HepG2 (cell line): ENCODE measurements at regions not wholly inside any gene's neighbourhood (a gene's known extent, or its start where the extent isn't known, plus 50 kb on each side); places are given as distances from the start of the nearest gene placed in this dataset.
A peak's percentile ranks its signal among the peaks of the same experiment; 100 is the strongest.

Experiments used
- ATAC-seq: fragments of 200-7000 bp; cut with Tn5 transposase; 3 replicates; pipeline ENCODE4 v1.9.1; 2020; ENCODE audit warnings: mild to moderate bottlenecking, moderate library complexity
- BruUV-seq: library from RNA; stranded (reverse); fragments of 400-500 nt; replicated peaks from 2 replicates; lab custom pipeline; 2021; lab: Mats Ljungman, UMichigan
- CTCF ChIA-PET: fragments of 300-600 bp; formaldehyde crosslinking; extraction: SDS; loops from one replicate; lab custom pipeline; 2021; ENCODE audit warnings: low total read pairs, inconsistent platforms, low intra/inter-chr PET ratio; lab: Yijun Ruan, JAX
- POLR2A ChIA-PET: fragments of 350-600 bp; sonication (Branson Sonifier 250); formaldehyde crosslinking; loops from one replicate; lab custom pipeline; 2020; ENCODE audit warnings: antibody characterized with exemption, inconsistent platforms; lab: Yijun Ruan, JAX
- DNase-seq: peaks from one replicate; pipeline ENCODE4 v3.0.0-alpha.2; 2015; ENCODE audit warnings: low spot score
- FAIRE-seq: peaks from 3 replicates; lab custom pipeline; 2011; peaks lifted over from hg19 to GRCh38; lab: Jason Lieb, UNC
- H2AFZ ChIP-seq: one replicate; pipeline ENCODE4 v1.6.1; 2011; ENCODE audit warnings: low read length, inconsistent platforms
- H3K27ac ChIP-seq: fragments of 300-600 bp; 3 replicates; pipeline ENCODE4 v1.8.0; 2011; ENCODE audit warnings: mixed run types, mild to moderate bottlenecking, mixed read lengths, low read length, inconsistent platforms; ENCODE audit not compliant: insufficient read depth; ENCODE audit errors: extremely low read length
- H3K27me3 ChIP-seq, 2 experiments: fragments of 200-600 bp in 1 of 2; 2 replicates in 1 of 2; 3 replicates in 1 of 2; pipeline versions ENCODE4 v1.6.0 to v1.8.0; 2011; ENCODE audit warnings: low read length in 2 of 2, mild to moderate bottlenecking in 2 of 2, moderate library complexity in 2 of 2, inconsistent platforms in 1 of 2; ENCODE audit not compliant: insufficient read depth in 2 of 2, control insufficient read depth in 1 of 2
- H3K36me3 ChIP-seq, 2 experiments: fragments of 200-600 bp in 1 of 2; replicated peaks in 1 of 2; 2 replicates in 1 of 2; 3 replicates in 1 of 2; pipeline versions ENCODE4 v1.5.1 to v1.8.0; 2011; ENCODE audit warnings: low read length in 2 of 2, inconsistent platforms in 1 of 2; ENCODE audit not compliant: insufficient read depth in 2 of 2, control insufficient read depth in 1 of 2
- H3K4me1 ChIP-seq: 2 replicates; pipeline ENCODE4 v1.5.1; 2012; ENCODE audit warnings: low read length, inconsistent platforms; ENCODE audit not compliant: insufficient read depth
- H3K4me2 ChIP-seq: 2 replicates; pipeline ENCODE4 v1.6.0; 2011; ENCODE audit warnings: low read depth, low read length, inconsistent platforms
- H3K4me3 ChIP-seq, 3 experiments: fragments of 200-600 bp in 1 of 3; sonication (generic), shearing (Covaris generic) in 1 of 3; replicated peaks in 1 of 3; 2 replicates each; pipeline ENCODE4 v1.5.1; 2011 to 2016; ENCODE audit warnings: low read length in 3 of 3, inconsistent platforms in 2 of 3, low read depth in 2 of 3, mild to moderate bottlenecking in 2 of 3, control low read depth in 1 of 3, mixed read lengths in 1 of 3; ENCODE audit not compliant: insufficient read depth in 1 of 3
- H3K79me2 ChIP-seq: one replicate; pipeline ENCODE4 v1.6.1; 2011; ENCODE audit warnings: low read length, inconsistent platforms; ENCODE audit not compliant: insufficient read depth
- H3K9ac ChIP-seq: 2 replicates; pipeline ENCODE4 v1.6.0; 2011; ENCODE audit warnings: mild to moderate bottlenecking, low read depth, low read length, inconsistent platforms; ENCODE audit not compliant: insufficient read depth
- H3K9me3 ChIP-seq: 2 replicates; pipeline ENCODE4 v1.5.1; 2012; ENCODE audit warnings: mild to moderate bottlenecking, low read length
- H4K20me1 ChIP-seq: 2 replicates; pipeline ENCODE4 v1.6.0; 2011; ENCODE audit warnings: inconsistent platforms, mild to moderate bottlenecking, low read length, moderate library complexity; ENCODE audit not compliant: insufficient read depth
- ARNTL ChIP-seq: sonication (generic); formaldehyde crosslinking; IDR thresholded peaks from 2 replicates; pipeline ENCODE4 v1.4.0; 2020; ENCODE audit warnings: mild to moderate bottlenecking, missing genetic modification reagents
- MAFF ChIP-seq: IDR thresholded peaks from 2 replicates; pipeline ENCODE4 v1.6.1; 2011; ENCODE audit warnings: low read depth, low read length, improper control_type of control experiment
- MAFK ChIP-seq, 2 experiments: IDR thresholded peaks in 1 of 2; conservative IDR thresholded peaks in 1 of 2; 2 replicates each; pipeline ENCODE4 v1.6.1; 2011; ENCODE audit warnings: improper control_type of control experiment in 2 of 2, low read length in 2 of 2
- MATR3 ChIP-seq: sonication (generic); formaldehyde crosslinking; IDR thresholded peaks from 2 replicates; pipeline ENCODE4 v1.4.0; 2020; ENCODE audit warnings: missing genetic modification reagents
- MIXL1 ChIP-seq: IDR thresholded peaks from 2 replicates; pipeline ENCODE4 v1.6.1; 2016
- ONECUT2 ChIP-seq: sonication (generic); formaldehyde crosslinking; IDR thresholded peaks from 2 replicates; pipeline ENCODE4 v1.4.0; 2020; ENCODE audit warnings: missing genetic modification reagents
- POLR2A ChIP-seq, 2 experiments: IDR thresholded peaks; 2 replicates each; pipeline ENCODE4 v1.6.1; 2011; ENCODE audit warnings: low read depth in 2 of 2, low read length in 2 of 2, mild to moderate bottlenecking in 1 of 2, moderate library complexity in 1 of 2; ENCODE audit not compliant: insufficient read depth in 1 of 2
- RBM39 ChIP-seq: fragments of 200-400 bp; formaldehyde crosslinking; IDR thresholded peaks from one replicate; pipeline ENCODE4 v1.6.1; 2018; ENCODE audit warnings: antibody characterized with exemption, mild to moderate bottlenecking, low read depth, low read length; ENCODE audit not compliant: poor library complexity, severe bottlenecking
- SETDB1 ChIP-seq: sonication (generic); formaldehyde crosslinking; IDR thresholded peaks from 2 replicates; pipeline ENCODE4 v1.5.1; 2020; ENCODE audit warnings: missing genetic modification reagents, mild to moderate bottlenecking, borderline replicate concordance
- SMARCC2 ChIP-seq: fragments of 450-650 bp; IDR thresholded peaks from 2 replicates; pipeline ENCODE4 v1.6.1; 2017; ENCODE audit warnings: antibody characterized with exemption, mild to moderate bottlenecking
- XRCC5 ChIP-seq: fragments of 200-400 bp; formaldehyde crosslinking; optimal IDR thresholded peaks from 2 replicates; pipeline ENCODE3; 2017; ENCODE audit warnings: mild to moderate bottlenecking, low read length
- WGBS: methylation state at CpG from one replicate; pipeline ENCODE4 v1.1.6; 2017; ENCODE audit warnings: low lambda C conversion rate; 5-methylcytosine and 5-hydroxymethylcytosine counted together
- in situ Hi-C: cut with HindIII; loops from 2 replicates; pipeline ENCODE4 v1.10.0; 2017; ENCODE audit warnings: low pct_unique_long_range_greater_than_20kb; ENCODE audit not compliant: extremely low pct_ligation_motif_present
- intact Hi-C: fragments of 100-400 bp; cut with micrococcal nuclease; formaldehyde crosslinking; loops from one replicate; pipeline ENCODE4 v1.10.0; 2022; ENCODE audit not compliant: unreplicated experiment
- TF ChIP-seq, protein P1 (sequence below): sonication (generic); formaldehyde crosslinking; IDR thresholded peaks from 2 replicates; pipeline ENCODE4 v1.4.0; 2020; ENCODE audit warnings: missing genetic modification reagents
- TF ChIP-seq, protein P2 (sequence below): sonication (generic); formaldehyde crosslinking; IDR thresholded peaks from 2 replicates; pipeline ENCODE4 v1.4.0; 2020; ENCODE audit warnings: missing genetic modification reagents, borderline replicate concordance
- TF ChIP-seq, protein P3 (sequence below): IDR thresholded peaks from 2 replicates; pipeline ENCODE4 v1.6.1; 2016; ENCODE audit warnings: low read depth
- TF ChIP-seq, protein P4 (sequence below): sonication (generic); formaldehyde crosslinking; IDR thresholded peaks from 2 replicates; pipeline ENCODE4 v1.8.0; 2022; ENCODE audit warnings: missing genetic modification reagents, mild to moderate bottlenecking, borderline replicate concordance

DNA sequence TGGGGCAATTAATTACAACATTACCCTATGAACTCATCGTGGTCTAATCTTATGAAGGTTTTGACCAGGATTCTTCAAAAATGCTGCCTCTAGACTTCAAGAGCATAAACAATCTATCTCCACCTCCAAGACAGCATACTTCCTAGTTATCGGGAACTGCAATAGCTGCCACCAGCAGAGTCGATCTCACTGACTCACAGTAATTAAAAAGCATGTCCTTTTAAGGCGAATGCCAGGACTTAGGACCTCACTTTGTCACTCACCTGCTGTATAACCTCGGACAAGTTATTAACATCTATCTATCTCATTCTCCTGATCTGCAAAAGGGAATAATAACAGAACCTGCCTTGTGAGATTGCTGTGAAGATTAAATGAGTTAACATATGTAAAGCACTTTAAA lies 666.0 kb upstream of the COBL start:
- ATAC-seq = no peak
- BruUV-seq = no TSS peak
- CTCF ChIA-PET = no interaction called here
- POLR2A ChIA-PET = no interaction called here
- H3K9me3 ChIP-seq = no peaks in the 10 kb centered on the region
- no peak overlapping the region for H3K4me2 ChIP-seq
- no peaks in the 10 kb centered on the region for H3K79me2 ChIP-seq
- no peaks in the 10 kb centered on the region for H3K4me1 ChIP-seq
- H3K4me3 ChIP-seq = no peak overlapping the region
- intact Hi-C loops (no loop called here), in situ Hi-C loops (no loop called here)
- WGBS = 17% methylated on average over 5 of the region's 5 CpGs
- H2AFZ ChIP-seq = no peak overlapping the region
- TF ChIP-seq ARNTL (CRISPR knock-in tag) = no peak
- TF ChIP-seq RBM39 = no peak
- TF ChIP-seq, protein P1, sequence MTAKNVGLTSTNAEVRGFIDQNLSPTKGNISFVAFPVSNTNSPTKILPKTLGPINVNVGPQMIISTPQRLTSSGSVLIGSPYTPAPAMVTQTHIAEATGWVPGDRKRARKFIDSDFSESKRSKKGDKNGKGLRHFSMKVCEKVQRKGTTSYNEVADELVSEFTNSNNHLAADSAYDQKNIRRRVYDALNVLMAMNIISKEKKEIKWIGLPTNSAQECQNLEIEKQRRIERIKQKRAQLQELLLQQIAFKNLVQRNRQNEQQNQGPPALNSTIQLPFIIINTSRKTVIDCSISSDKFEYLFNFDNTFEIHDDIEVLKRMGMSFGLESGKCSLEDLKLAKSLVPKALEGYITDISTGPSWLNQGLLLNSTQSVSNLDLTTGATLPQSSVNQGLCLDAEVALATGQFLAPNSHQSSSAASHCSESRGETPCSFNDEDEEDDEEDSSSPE (CRISPR knock-in tag) = no peak
- TF ChIP-seq POLR2A (IDR thresholded peaks at IDR 0.05; ENCODE audit: insufficient read depth in 1 of 2, low read depth in 2 of 2, low read length in 2 of 2) = no peak
- TF ChIP-seq, protein P2, sequence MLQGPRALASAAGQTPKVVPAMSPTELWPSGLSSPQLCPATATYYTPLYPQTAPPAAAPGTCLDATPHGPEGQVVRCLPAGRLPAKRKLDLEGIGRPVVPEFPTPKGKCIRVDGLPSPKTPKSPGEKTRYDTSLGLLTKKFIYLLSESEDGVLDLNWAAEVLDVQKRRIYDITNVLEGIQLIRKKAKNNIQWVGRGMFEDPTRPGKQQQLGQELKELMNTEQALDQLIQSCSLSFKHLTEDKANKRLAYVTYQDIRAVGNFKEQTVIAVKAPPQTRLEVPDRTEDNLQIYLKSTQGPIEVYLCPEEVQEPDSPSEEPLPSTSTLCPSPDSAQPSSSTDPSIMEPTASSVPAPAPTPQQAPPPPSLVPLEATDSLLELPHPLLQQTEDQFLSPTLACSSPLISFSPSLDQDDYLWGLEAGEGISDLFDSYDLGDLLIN (CRISPR knock-in tag) = no peak
- no peak for TF ChIP-seq ONECUT2 (CRISPR knock-in tag)
- TF ChIP-seq MIXL1 (CRISPR knock-in tag) = no peak
- TF ChIP-seq SMARCC2 = no peak
- H3K27me3 ChIP-seq = no peaks in the 10 kb centered on the region
- no peaks in the 10 kb centered on the region for H4K20me1 ChIP-seq
- FAIRE-seq = no peak
- DNase-seq = no peak
- H3K9ac ChIP-seq = no peak overlapping the region
- no peaks in the 10 kb centered on the region for H3K36me3 ChIP-seq
- H3K27ac ChIP-seq = no peak overlapping the region

DNA sequence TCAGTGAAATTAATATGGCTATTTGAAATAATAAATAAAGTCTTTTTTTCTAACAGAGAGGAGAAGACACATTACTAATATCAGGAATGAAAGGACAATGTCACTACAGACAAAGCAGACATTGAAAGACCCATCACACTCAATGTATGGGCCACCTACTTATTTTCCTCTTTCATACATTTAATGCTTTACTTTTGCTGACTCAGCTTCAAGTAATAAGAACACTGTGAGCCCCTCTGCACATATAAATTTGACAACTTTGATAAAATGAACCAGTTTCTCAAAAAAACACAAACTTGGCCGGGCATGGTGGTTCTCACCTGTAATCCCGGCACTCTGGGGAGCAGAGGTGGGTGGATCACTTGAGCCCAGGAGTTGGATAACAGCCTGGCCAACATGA lies 664.2 kb upstream of the COBL start:
- H3K9ac ChIP-seq = no peak overlapping the region
- H3K4me3 ChIP-seq = no peak overlapping the region
- H3K9me3 ChIP-seq = no peaks in the 10 kb centered on the region
- H3K4me1 ChIP-seq = no peaks in the 10 kb centered on the region
- no peak overlapping the region for H3K4me2 ChIP-seq
- intact Hi-C loops (no loop called here), in situ Hi-C loops (no loop called here)
- no peak overlapping the region for H2AFZ ChIP-seq
- ChIA-PET POLR2A (no interaction called here), CTCF (no interaction called here)
- DNase-seq (no peak), ATAC-seq (no peak), FAIRE-seq (no peak)
- H3K27ac ChIP-seq = no peak overlapping the region
- H3K36me3 ChIP-seq = no peaks in the 10 kb centered on the region
- BruUV-seq = no TSS peak
- no peaks in the 10 kb centered on the region for H3K79me2 ChIP-seq
- H3K27me3 ChIP-seq = no peaks in the 10 kb centered on the region
- 19% methylated on average over 2 of the region's 2 CpGs for WGBS
- no peaks in the 10 kb centered on the region for H4K20me1 ChIP-seq
- no peak for TF ChIP-seq SETDB1
- TF ChIP-seq, protein P3, sequence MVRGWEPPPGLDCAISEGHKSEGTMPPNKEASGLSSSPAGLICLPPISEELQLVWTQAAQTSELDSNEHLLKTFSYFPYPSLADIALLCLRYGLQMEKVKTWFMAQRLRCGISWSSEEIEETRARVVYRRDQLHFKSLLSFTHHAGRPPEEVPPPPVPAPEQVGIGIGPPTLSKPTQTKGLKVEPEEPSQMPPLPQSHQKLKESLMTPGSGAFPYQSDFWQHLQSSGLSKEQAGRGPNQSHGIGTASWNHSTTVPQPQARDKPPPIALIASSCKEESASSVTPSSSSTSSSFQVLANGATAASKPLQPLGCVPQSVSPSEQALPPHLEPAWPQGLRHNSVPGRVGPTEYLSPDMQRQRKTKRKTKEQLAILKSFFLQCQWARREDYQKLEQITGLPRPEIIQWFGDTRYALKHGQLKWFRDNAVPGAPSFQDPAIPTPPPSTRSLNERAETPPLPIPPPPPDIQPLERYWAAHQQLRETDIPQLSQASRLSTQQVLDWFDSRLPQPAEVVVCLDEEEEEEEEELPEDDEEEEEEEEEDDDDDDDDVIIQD = no peak
- TF ChIP-seq XRCC5 = no peak
- no peak for TF ChIP-seq MATR3 (CRISPR knock-in tag)
- TF ChIP-seq MAFK (conservative IDR thresholded peaks at IDR 0.05 in 1 of 2, IDR thresholded peaks at IDR 0.05 in 1 of 2; ENCODE audit: low read length in 2 of 2) = peak; percentile 87 to 94
- TF ChIP-seq, protein P4, sequence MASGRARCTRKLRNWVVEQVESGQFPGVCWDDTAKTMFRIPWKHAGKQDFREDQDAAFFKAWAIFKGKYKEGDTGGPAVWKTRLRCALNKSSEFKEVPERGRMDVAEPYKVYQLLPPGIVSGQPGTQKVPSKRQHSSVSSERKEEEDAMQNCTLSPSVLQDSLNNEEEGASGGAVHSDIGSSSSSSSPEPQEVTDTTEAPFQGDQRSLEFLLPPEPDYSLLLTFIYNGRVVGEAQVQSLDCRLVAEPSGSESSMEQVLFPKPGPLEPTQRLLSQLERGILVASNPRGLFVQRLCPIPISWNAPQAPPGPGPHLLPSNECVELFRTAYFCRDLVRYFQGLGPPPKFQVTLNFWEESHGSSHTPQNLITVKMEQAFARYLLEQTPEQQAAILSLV = no peak
- TF ChIP-seq MAFF = peak; percentile 89
